Stomach (tissue), 8 donors: ENCODE measurements at regions not wholly inside any gene's neighbourhood (a gene's known extent, or its start where the extent isn't known, plus 50 kb on each side); places are given as distances from the start of the nearest gene placed in this dataset.
"Not testable (repeated sequence)": the region's sequence is repeated elsewhere in the genome, so short reads cannot be mapped to it uniquely, and the experiment has no call there.

Source experiments
- DNase-seq, 2 donors: peaks; one replicate each; pipeline versions ENCODE4 v3.0.0 to v3.0.0-alpha.2; 2013 to 2019
- H3K27ac ChIP-seq, 5 donors: fragments of 200-600 bp in 4 of 5; sonication (generic) in 4 of 5; one replicate each; pipeline ENCODE4 v1.5.1; 2013 to 2019; ENCODE audit warnings: mild to moderate bottlenecking in 1 of 5, moderate library complexity in 1 of 5
- H3K27me3 ChIP-seq, 3 donors: fragments of 200-600 bp; sonication (generic); one replicate each; pipeline ENCODE4 v1.5.1; 2017 to 2019; ENCODE audit warnings: mixed run types in 1 of 3
- H3K36me3 ChIP-seq, 4 donors: fragments of 200-600 bp; sonication (generic); 1 replicate in 3 of 4; 2 replicates in 1 of 4; pipeline ENCODE4 v1.5.1; 2016 to 2019
- H3K4me1 ChIP-seq, 4 donors: fragments of 200-600 bp; sonication (generic); one replicate each; pipeline ENCODE4 v1.5.1; 2016 to 2019
- H3K4me3 ChIP-seq, 4 donors: fragments of 200-600 bp; sonication (generic) in 3 of 4; one replicate each; pipeline ENCODE4 v1.5.1; 2016 to 2019; ENCODE audit warnings: mild to moderate bottlenecking in 1 of 4
- H3K9me3 ChIP-seq, 4 donors: fragments of 200-600 bp; sonication (generic); one replicate each; pipeline ENCODE4 v1.5.1; 2016 to 2019
- CTCF ChIP-seq, 7 experiments: fragments of 450-650 bp in 4 of 7; fragments of 200-600 bp in 3 of 7; sonication (generic) in 3 of 7; IDR thresholded peaks; one replicate each; pipeline ENCODE4 v1.5.1; 2016 to 2019; ENCODE audit warnings: antibody characterized with exemption in 7 of 7, control low read depth in 2 of 7, mild to moderate bottlenecking in 1 of 7
- EP300 ChIP-seq: sonication (generic); formaldehyde crosslinking; IDR thresholded peaks from one replicate; pipeline ENCODE4 v1.6.1; 2017; ENCODE audit warnings: antibody characterized with exemption
- POLR2A ChIP-seq, 4 donors: fragments of 450-650 bp; IDR thresholded peaks; one replicate each; pipeline ENCODE4 v1.6.1; 2016; ENCODE audit warnings: antibody characterized with exemption in 4 of 4, control low read depth in 2 of 4, mild to moderate bottlenecking in 1 of 4, moderate library complexity in 1 of 4
- POLR2AphosphoS5 ChIP-seq, 3 donors: sonication (generic); formaldehyde crosslinking; IDR thresholded peaks; one replicate each; pipeline ENCODE4 v1.6.1; 2016; ENCODE audit warnings: antibody characterized with exemption in 3 of 3
- WGBS, 5 donors: extraction: QIAGEN DNeasy Blood & Tissue Kit in 3 of 5; methylation state at CpG; one replicate each; pipeline versions ENCODE4 v1.1.5 to v1.1.7; 2013 to 2018; 5-methylcytosine and 5-hydroxymethylcytosine counted together
- intact Hi-C: fragments of 100-400 bp; cut with DNase I; formaldehyde crosslinking; loops from one replicate; pipeline ENCODE4 v1.15.1; 2023; ENCODE audit warnings: low total_unique reads
- donor health status: healthy with polysubstance abuse.
- donor health status: Bipolar disorder and iron deficiency.
- donor health status: healthy.

GRCh38 chr1:173268261-173268660 is 61.1 kb upstream of the TNFSF4 start:
- H3K36me3 ChIP-seq, result no peaks in the 10 kb centered on the region
- H3K9me3 ChIP-seq, result no peaks in the 10 kb centered on the region
- WGBS, 5 donors, result 82 to 95% (median 90%) methylated on average over 1 of the region's 1 CpG
- no peak for TF ChIP-seq POLR2A (IDR thresholded peaks at IDR 0.05)
- TF ChIP-seq EP300, result no peak
- no peak for TF ChIP-seq POLR2AphosphoS5 (IDR thresholded peaks at IDR 0.05)
- TF ChIP-seq CTCF (IDR thresholded peaks at IDR 0.05), result no peak
- DNase-seq, result no peak
- no peaks in the 10 kb centered on the region for H3K27me3 ChIP-seq
- no peak overlapping the region for H3K27ac ChIP-seq
- H3K4me1 ChIP-seq, result no peaks in the 10 kb centered on the region
- no peak overlapping the region for H3K4me3 ChIP-seq
- intact Hi-C loops, result no loop called here

DNA sequence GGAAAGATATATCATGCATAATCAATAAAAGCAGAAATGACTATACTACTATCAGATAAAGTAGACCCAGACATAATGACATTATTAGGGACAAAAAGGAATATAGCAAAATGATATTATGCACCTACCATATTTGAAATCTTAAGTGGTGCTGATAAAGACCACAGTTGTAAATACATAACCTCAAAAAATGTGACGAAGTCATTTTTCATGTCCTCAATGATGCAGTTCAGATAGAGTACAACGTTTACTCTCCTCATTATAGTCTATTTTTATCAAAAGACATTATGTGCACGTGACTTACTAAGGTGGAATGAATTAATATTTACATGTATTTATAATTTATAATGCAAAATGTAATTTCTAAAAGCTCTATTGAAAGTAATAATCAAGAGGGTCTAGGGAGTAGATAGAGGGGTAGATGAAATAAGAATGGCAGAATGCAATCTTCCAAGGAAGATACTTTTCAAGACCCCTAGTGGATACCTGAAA is 61.7 kb upstream of the TNFSF4 start:
- H3K4me3 ChIP-seq, result no peak overlapping the region
- no peaks in the 10 kb centered on the region for H3K4me1 ChIP-seq
- no peak for DNase-seq
- TF ChIP-seq EP300, result no peak
- TF ChIP-seq POLR2AphosphoS5 (IDR thresholded peaks at IDR 0.05), result no peak
- no peak for TF ChIP-seq POLR2A (IDR thresholded peaks at IDR 0.05)
- no peak for TF ChIP-seq CTCF (IDR thresholded peaks at IDR 0.05)
- H3K9me3 ChIP-seq, result no peaks in the 10 kb centered on the region
- no peaks in the 10 kb centered on the region for H3K27me3 ChIP-seq
- no peaks in the 10 kb centered on the region for H3K36me3 ChIP-seq
- no peak overlapping the region for H3K27ac ChIP-seq
- intact Hi-C loops, result no loop called here
- 53 to 59% (median 55%) methylated on average over 3 of the region's 3 CpGs for WGBS, 5 donors

DNA sequence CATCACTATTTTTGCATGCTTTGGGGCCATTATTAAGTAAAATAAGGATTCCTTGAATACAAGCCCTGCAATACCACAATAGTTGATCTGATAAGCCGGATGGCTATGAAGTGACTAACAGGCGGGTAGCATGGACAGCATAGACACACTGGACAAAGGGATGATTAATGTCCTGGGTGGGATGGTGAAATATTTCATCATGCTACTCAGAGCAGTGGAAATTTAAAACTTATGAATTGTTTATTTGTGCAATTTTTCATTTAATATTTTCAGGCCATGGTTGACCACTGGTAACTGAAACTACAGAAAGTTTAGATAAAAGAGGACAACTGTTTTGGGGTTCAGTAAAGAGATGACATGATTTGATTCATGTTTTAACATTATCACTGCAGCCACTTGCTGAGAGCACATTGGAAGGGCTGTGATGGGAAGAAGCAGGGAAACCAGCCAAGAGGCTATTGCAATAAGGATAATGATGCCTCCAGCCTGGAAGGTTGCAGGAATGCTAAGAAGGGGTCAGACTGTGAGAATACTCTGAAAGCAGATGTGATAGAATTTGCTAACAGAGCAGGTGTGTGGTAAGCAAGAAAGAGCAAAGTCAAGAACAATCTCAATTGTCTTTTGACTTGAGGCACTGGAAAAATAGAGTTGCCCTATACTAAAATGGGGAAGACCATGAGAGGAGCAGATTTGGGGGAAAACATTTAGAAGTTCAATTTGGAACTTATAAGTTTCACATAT is 62.5 kb upstream of the TNFSF4 start:
- H3K27ac ChIP-seq, result no peak overlapping the region
- no peak for DNase-seq
- H3K9me3 ChIP-seq, result no peaks in the 10 kb centered on the region
- H3K27me3 ChIP-seq, result no peaks in the 10 kb centered on the region
- H3K4me1 ChIP-seq, result no peaks in the 10 kb centered on the region
- H3K4me3 ChIP-seq, result no peak overlapping the region
- intact Hi-C loops, result no loop called here
- H3K36me3 ChIP-seq, result no peaks in the 10 kb centered on the region
- no peak for TF ChIP-seq EP300
- TF ChIP-seq POLR2A (IDR thresholded peaks at IDR 0.05), result no peak
- WGBS, 5 donors, result 83 to 89% (median 87%) methylated on average over 2 of the region's 2 CpGs

DNA sequence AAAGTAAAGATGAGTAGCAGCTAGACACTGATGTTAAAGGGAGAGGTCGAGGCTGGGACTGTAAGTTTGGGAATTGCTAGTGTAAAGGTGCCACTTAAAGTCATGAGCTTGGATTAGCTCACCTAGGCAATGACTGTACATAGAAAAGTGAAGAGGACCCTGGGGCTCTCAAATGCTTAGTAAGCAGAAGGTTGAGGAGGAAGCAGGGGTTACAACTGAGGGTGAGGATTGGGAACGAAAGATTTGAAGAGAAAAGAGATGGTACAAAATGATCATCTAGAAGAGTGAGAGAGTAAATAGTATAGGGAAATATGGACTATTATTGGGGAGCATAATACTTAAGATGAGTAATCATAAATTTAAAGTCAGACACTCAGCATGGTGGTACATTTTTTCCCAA is 63.1 kb upstream of the TNFSF4 start:
- no peaks in the 10 kb centered on the region for H3K36me3 ChIP-seq
- no peak overlapping the region for H3K27ac ChIP-seq
- TF ChIP-seq POLR2AphosphoS5 (IDR thresholded peaks at IDR 0.05), result no peak
- TF ChIP-seq POLR2A (IDR thresholded peaks at IDR 0.05), result no peak
- no peak for TF ChIP-seq CTCF (IDR thresholded peaks at IDR 0.05)
- no peak for TF ChIP-seq EP300
- no peak overlapping the region for H3K4me3 ChIP-seq
- intact Hi-C loops, result no loop called here
- H3K9me3 ChIP-seq, result no peaks in the 10 kb centered on the region
- H3K27me3 ChIP-seq, result no peaks in the 10 kb centered on the region
- 67 to 91% (median 81%) methylated on average over 2 of the region's 2 CpGs for WGBS, 5 donors
- no peak for DNase-seq
- no peaks in the 10 kb centered on the region for H3K4me1 ChIP-seq

- 86 to 100% (median 92%) methylated on average over 1 of the region's 1 CpG for WGBS, 5 donors
- intact Hi-C loops, H3K36me3 ChIP-seq, H3K27ac ChIP-seq, H3K9me3 ChIP-seq, H3K4me3 ChIP-seq, H3K4me1 ChIP-seq, H3K27me3 ChIP-seq, DNase-seq: not testable (repeated sequence)
These were observed 63.9 kb upstream of the TNFSF4 start for GRCh38 chr1:173271021-173271420.
